GM12878 (cell line): ENCODE measurements at regions not wholly inside any gene's neighbourhood (a gene's known extent, or its start where the extent isn't known, plus 50 kb on each side); places are given as distances from the start of the nearest gene placed in this dataset.

Experiments used
- PAX8 ChIP-seq: fragments of 450-650 bp; IDR thresholded peaks from 2 replicates; pipeline ENCODE4 v1.6.1; 2017; ENCODE audit warnings: mild to moderate bottlenecking, moderate library complexity
- RFX5 ChIP-seq: IDR thresholded peaks from 2 replicates; pipeline ENCODE4 v1.6.1; 2011; ENCODE audit warnings: low read depth, low read length, improper control_type of control experiment
- TF ChIP-seq, protein P1 (sequence below): IDR thresholded peaks from 2 replicates; pipeline ENCODE4 v1.6.1; 2012; ENCODE audit warnings: low read length, inconsistent platforms

GRCh38 chr15:34647569-34648293 lies 64.3 kb upstream of the GOLGA8B start:
- TF ChIP-seq RFX5 (no peak), PAX8 (no peak)
- TF ChIP-seq, protein P1, sequence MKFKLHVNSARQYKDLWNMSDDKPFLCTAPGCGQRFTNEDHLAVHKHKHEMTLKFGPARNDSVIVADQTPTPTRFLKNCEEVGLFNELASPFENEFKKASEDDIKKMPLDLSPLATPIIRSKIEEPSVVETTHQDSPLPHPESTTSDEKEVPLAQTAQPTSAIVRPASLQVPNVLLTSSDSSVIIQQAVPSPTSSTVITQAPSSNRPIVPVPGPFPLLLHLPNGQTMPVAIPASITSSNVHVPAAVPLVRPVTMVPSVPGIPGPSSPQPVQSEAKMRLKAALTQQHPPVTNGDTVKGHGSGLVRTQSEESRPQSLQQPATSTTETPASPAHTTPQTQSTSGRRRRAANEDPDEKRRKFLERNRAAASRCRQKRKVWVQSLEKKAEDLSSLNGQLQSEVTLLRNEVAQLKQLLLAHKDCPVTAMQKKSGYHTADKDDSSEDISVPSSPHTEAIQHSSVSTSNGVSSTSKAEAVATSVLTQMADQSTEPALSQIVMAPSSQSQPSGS: no peak
